Bronchial epithelial cell (primary cell): ENCODE measurements at regions not wholly inside any gene's neighbourhood (a gene's known extent, or its start where the extent isn't known, plus 50 kb on each side); places are given as distances from the start of the nearest gene placed in this dataset.

Source experiments
- DNase-seq: peaks from one replicate; pipeline ENCODE4 v3.0.0-alpha.2; 2010; ENCODE audit warnings: low read depth
- FAIRE-seq: peaks from 2 replicates; lab custom pipeline; 2011; peaks lifted over from hg19 to GRCh38; lab: Jason Lieb, UNC
- H3K27me3 ChIP-seq: 2 replicates; pipeline ENCODE4 v1.5.1; 2011; ENCODE audit warnings: low read length; ENCODE audit not compliant: control insufficient read depth, insufficient read depth
- H3K36me3 ChIP-seq: 2 replicates; pipeline ENCODE4 v1.5.1; 2011; ENCODE audit warnings: low read length; ENCODE audit not compliant: control insufficient read depth, insufficient read depth
- H3K4me3 ChIP-seq: 2 replicates; pipeline ENCODE4 v1.5.1; 2011; ENCODE audit warnings: mild to moderate bottlenecking, low read depth, low read length, control low read depth
- TF ChIP-seq, protein P1 (sequence below): IDR thresholded peaks from 2 replicates; pipeline ENCODE4 v1.5.1; 2011; ENCODE audit warnings: mild to moderate bottlenecking, moderate library complexity, low read length, control low read depth, inconsistent platforms; ENCODE audit not compliant: insufficient read depth, severe bottlenecking

DNA sequence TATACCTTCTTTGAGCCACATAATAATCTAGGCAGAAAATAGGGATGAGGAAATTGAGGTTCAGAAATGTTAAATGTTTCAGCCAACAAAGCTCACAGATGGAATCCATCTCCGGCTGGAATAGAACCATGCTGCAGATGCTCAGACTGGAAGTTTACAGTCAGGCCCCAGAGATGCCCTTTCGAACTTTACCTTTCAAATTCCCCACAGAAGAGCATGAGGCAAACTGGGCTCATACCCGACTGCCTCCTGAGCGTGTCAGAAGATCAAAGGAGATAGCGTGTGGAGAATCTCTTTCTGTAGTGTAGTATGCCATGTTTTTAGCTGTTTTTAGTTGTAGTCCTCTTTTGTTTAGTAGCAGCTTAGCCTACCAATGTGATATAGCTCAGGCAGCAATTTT lies 72.0 kb upstream of the DAP start:
- Histone ChIP-seq H3K27me3 (no peaks in the 10 kb centered on the region), H3K4me3 (no peak overlapping the region), H3K36me3 (no peaks in the 10 kb centered on the region)
- DNase-seq, result no peak
- FAIRE-seq, result no peak
- TF ChIP-seq, protein P1, sequence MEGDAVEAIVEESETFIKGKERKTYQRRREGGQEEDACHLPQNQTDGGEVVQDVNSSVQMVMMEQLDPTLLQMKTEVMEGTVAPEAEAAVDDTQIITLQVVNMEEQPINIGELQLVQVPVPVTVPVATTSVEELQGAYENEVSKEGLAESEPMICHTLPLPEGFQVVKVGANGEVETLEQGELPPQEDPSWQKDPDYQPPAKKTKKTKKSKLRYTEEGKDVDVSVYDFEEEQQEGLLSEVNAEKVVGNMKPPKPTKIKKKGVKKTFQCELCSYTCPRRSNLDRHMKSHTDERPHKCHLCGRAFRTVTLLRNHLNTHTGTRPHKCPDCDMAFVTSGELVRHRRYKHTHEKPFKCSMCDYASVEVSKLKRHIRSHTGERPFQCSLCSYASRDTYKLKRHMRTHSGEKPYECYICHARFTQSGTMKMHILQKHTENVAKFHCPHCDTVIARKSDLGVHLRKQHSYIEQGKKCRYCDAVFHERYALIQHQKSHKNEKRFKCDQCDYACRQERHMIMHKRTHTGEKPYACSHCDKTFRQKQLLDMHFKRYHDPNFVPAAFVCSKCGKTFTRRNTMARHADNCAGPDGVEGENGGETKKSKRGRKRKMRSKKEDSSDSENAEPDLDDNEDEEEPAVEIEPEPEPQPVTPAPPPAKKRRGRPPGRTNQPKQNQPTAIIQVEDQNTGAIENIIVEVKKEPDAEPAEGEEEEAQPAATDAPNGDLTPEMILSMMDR, result no peak

GRCh38 chr5:10832421-10832820 lies 71.4 kb upstream of the DAP start:
- H3K4me3 ChIP-seq, result no peak overlapping the region
- TF ChIP-seq, protein P1, result no peak
- H3K36me3 ChIP-seq, result no peaks in the 10 kb centered on the region
- no peaks in the 10 kb centered on the region for H3K27me3 ChIP-seq
- no peak for FAIRE-seq
- no peak for DNase-seq

- H3K36me3 ChIP-seq, result no peaks in the 10 kb centered on the region
- TF ChIP-seq, protein P1, result no peak
- H3K4me3 ChIP-seq, result no peak overlapping the region
- FAIRE-seq (no peak), DNase-seq (peak; percentile 1)
- H3K27me3 ChIP-seq, result no peaks in the 10 kb centered on the region
Measured at GRCh38 chr5:10831419-10831818, 70.4 kb upstream of the DAP start.

DNA sequence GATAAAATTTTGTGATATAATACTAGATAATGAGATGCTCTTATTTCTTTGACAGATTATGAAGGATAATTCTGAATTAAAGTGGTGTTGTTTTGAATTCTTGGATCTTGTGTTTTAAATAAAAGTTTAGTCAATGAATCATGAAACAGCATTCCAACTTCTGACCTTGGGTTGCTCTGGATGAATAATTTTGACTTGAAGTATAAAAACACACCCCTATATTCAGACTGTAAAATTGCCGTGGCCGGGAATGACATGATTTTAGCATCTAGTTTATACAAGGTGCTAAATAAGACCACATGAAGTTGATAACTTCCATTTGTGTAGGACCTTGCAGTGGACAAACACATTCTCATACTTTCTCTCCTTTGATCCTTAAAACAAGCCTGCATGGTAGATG lies 67.2 kb upstream of the DAP start:
- FAIRE-seq (no peak), DNase-seq (no peak)
- H3K27me3 ChIP-seq, result no peaks in the 10 kb centered on the region
- no peaks in the 10 kb centered on the region for H3K36me3 ChIP-seq
- TF ChIP-seq, protein P1, result no peak
- no peak overlapping the region for H3K4me3 ChIP-seq

GRCh38 chr5:10827571-10827970 lies 66.5 kb upstream of the DAP start:
- Histone ChIP-seq H3K27me3 (no peaks in the 10 kb centered on the region), H3K36me3 (no peaks in the 10 kb centered on the region), H3K4me3 (no peak overlapping the region)
- DNase-seq (no peak), FAIRE-seq (no peak)
- TF ChIP-seq, protein P1, result no peak

GRCh38 chr5:10826971-10827370 lies 65.9 kb upstream of the DAP start:
- Histone ChIP-seq H3K36me3 (no peaks in the 10 kb centered on the region), H3K4me3 (no peak overlapping the region), H3K27me3 (no peaks in the 10 kb centered on the region)
- FAIRE-seq (no peak), DNase-seq (no peak)
- TF ChIP-seq, protein P1, result no peak
